GM18870 (cell line): ENCODE measurements at regions not wholly inside any gene's neighbourhood (a gene's known extent, or its start where the extent isn't known, plus 50 kb on each side); places are given as distances from the start of the nearest gene placed in this dataset.

Source experiments
- ATAC-seq: cut with Tn5 transposase; IDR thresholded peaks from one replicate; pipeline ENCODE4 v1.9.1; 2021; ENCODE audit warnings: moderate library complexity; ENCODE audit not compliant: unreplicated experiment

- ATAC-seq, result no peak
These were observed 323.7 kb downstream of the RPS24 start for GRCh38 chr10:78357141-78358063.

GRCh38 chr10:78358351-78358750 is 324.7 kb downstream of the RPS24 start:
- no peak for ATAC-seq

- ATAC-seq, result no peak
These were observed 325.3 kb downstream of the RPS24 start for GRCh38 chr10:78358982-78359381.

- ATAC-seq, result no peak
These were observed 326.0 kb downstream of the RPS24 start for GRCh38 chr10:78359640-78360091.

- no peak for ATAC-seq
These were observed 326.6 kb downstream of the RPS24 start for GRCh38 chr10:78360284-78360683.

- no peak for ATAC-seq
These were observed 327.4 kb downstream of the RPS24 start for GRCh38 chr10:78361031-78361430.

GRCh38 chr10:78362406-78363022 is 328.9 kb downstream of the RPS24 start:
- no peak for ATAC-seq

- ATAC-seq, result no peak
These were observed 329.5 kb downstream of the RPS24 start for GRCh38 chr10:78363190-78363589.

- ATAC-seq, result no peak
These were observed 332.0 kb downstream of the RPS24 start for GRCh38 chr10:78365694-78366093.

- ATAC-seq, result no peak
These were observed 333.2 kb downstream of the RPS24 start for GRCh38 chr10:78366663-78367411.

- no peak for ATAC-seq
These were observed 334.1 kb downstream of the RPS24 start for GRCh38 chr10:78367751-78368150.

- no peak for ATAC-seq
These were observed 337.5 kb downstream of the RPS24 start for GRCh38 chr10:78371136-78371535.

GRCh38 chr10:78372806-78373205 is 339.1 kb downstream of the RPS24 start:
- no peak for ATAC-seq

GRCh38 chr10:78374331-78375028 is 340.8 kb downstream of the RPS24 start:
- ATAC-seq, result no peak

- ATAC-seq, result no peak
These were observed 342.5 kb downstream of the RPS24 start for GRCh38 chr10:78375854-78376785.

- ATAC-seq, result no peak
These were observed 343.7 kb downstream of the RPS24 start for GRCh38 chr10:78377356-78377755.

GRCh38 chr10:78378192-78378591 is 344.5 kb downstream of the RPS24 start:
- no peak for ATAC-seq

- no peak for ATAC-seq
These were observed 347.4 kb downstream of the RPS24 start for GRCh38 chr10:78381107-78381506.

- no peak for ATAC-seq
These were observed 348.4 kb downstream of the RPS24 start for GRCh38 chr10:78382047-78382446.

GRCh38 chr10:78382772-78383171 is 349.1 kb downstream of the RPS24 start:
- ATAC-seq, result no peak
